Hematopoietic multipotent progenitor cell treated with erythropoietin and hydrocortisone succinate and interleukin-3 and kit ligand, for 17 days (in vitro differentiated cells): ENCODE measurements at regions not wholly inside any gene's neighbourhood (a gene's known extent, or its start where the extent isn't known, plus 50 kb on each side); places are given as distances from the start of the nearest gene placed in this dataset.
"Not testable (repeated sequence)": the region's sequence is repeated elsewhere in the genome, so short reads cannot be mapped to it uniquely, and the experiment has no call there.

ENCODE experiments used
- DNase-seq: peaks from one replicate; pipeline ENCODE4 v3.0.0-alpha.2; 2015; ENCODE audit warnings: low spot score

DNA sequence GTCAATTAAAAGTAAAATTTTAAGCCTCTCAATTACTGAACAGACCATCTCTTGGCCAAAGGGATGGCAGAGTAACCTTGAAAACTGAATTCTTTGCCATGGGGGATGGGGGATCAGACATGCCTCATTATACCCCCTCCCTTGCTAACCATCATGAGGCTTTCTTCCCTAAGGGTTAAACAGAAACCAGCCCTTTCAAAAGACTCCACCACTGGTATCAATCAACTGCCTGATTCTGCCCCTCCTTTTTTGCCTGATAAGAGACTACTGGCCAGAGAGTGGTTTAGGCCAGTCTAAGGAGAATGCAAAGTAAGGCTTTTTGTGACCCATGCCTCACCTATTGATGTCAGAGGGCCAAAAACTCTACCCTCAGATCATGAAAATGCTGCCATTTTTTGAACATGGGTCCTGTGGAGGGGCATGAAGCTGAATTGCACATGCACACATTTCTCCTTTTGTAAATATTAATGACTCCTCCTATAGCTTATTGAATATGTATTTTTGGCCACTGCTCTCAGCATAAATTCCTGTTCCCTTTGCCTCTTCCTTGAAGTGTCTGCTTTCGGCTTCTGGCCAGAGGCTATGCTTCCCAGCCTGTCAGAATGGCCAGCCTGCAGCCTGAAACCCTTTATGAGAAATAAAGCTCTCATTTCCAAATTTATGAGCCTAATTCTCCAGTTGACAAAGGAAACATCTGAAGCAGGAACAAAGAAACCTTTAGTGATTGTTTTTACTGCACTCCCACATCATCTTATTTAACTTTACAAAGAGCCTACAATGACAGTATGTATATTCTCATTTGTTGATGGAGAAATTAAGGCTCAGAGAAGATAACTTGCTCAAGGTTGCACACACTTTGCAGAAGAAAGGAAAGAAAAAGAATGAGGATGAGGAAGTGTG lies 270.7 kb upstream of the CELF4 start:
- DNase-seq: no peak

GRCh38 chr18:37832010-37832695 lies 266.6 kb upstream of the CELF4 start:
- DNase-seq: not testable (repeated sequence)

- no peak for DNase-seq
Measured at GRCh38 chr18:37812961-37813360, 247.4 kb upstream of the CELF4 start.

DNA sequence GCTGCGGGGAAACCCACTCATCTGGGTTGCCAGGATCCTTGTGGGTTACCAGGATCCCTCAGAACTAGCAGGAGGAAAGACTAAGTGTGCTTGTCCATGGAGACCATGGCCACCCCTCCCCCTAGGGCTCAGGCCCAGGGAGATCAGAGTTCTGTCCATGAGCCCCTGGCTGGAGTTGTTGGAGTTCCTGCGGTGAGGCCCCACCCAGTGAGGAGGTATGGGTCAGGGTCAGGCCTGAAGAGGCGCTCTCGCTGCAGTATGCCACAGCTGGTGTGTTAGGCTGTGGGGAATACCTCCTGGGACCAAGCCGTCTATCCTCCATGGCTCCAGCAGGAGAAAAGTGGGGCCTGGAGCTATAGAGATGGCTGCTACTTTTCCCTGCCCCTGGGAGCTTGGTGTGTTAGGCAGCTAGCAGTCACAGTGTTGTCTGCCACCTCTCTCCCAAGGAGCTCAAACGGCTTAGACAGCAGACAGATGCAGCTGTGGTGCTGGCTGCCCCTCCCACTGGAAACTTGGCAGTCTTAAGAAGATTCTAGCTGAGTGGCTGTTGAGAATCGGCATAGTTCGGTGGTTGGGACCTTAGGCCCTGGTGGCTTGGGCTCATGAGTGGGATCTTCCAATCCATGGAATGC lies 240.3 kb upstream of the CELF4 start:
- no peak for DNase-seq

DNA sequence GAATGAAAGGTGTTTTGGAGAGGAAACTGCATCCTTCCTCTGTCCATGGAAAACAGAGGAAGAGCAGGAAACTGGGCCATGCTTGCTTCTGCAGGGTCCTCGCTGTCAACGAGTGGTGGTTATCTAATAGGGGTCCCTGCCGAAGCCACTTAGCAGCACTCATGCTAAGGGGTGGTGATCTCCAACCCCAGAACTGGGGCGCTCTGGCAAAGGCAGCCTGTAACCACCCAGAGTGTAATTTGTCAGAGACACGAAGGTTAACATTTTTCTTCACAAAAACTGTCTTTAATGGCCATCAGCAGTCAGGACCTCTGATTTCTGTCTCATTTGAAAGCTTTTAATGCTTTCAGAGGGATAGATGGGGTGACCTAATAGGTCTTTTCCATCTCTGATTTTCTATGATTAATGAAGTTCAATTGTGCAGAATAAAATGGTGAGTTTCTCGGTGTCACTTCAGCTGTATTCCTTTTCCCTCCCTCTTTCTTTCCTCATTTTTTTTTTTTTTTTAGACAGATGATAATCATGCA lies 231.3 kb upstream of the CELF4 start:
- DNase-seq: no peak

- DNase-seq: no peak
Measured at GRCh38 chr18:37787452-37787851, 221.9 kb upstream of the CELF4 start.

- no peak for DNase-seq
Measured at GRCh38 chr18:37783771-37784170, 218.2 kb upstream of the CELF4 start.

DNA sequence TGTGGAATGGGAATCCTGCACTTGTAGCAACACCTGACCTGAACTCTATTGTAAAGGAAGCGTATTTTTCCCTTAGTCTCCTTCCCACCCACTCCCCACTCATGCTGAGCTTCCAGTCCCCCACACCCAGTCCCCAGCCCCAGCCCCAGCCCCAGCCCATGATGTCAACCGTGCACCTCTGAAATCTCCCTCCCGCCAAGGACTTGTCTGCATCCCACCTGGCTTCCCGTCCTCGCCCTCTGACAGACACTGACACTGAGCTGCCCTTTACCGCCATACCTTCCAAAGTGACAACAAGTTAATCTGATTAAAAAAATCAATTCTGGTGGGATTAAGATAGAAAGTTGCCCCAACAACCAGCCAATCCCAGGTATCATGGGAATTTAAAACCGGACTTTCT lies 213.6 kb upstream of the CELF4 start:
- DNase-seq: no peak

DNA sequence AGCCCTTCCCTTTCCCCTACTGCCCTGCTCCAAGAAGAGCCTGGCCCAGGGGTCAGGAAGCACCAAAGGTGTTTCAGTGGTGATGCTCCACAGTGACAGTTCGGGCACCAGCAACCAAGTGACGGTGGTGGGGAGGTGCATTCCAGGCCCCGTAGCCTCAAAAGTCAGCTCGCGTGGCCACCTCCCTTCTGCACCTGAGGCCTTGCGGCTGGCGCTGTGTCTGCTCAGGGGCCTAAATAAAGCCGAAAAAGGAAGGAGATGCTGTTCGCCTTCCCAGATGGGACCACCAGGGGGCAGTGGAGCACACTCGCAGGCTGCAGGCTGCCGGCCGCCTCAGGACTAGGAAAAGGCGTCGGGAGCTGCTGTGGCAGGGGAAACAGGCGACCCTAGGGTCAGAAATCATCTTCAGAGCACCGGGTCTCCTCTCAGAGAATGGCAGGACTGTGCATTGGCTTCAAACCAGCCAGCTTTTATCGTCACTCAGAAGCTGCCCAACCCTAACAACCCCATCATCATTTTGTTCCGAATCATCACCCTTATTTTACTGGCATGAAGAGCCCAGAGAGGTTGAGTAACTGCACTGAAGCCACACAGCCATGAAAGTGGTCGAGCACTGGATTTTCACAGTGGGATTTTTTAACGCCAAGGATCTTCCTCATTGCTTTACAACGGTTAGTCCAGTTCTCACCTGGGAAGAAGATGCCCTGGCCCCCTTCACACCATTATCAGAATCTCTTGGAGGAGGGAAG lies 213.0 kb upstream of the CELF4 start:
- DNase-seq: no peak

DNA sequence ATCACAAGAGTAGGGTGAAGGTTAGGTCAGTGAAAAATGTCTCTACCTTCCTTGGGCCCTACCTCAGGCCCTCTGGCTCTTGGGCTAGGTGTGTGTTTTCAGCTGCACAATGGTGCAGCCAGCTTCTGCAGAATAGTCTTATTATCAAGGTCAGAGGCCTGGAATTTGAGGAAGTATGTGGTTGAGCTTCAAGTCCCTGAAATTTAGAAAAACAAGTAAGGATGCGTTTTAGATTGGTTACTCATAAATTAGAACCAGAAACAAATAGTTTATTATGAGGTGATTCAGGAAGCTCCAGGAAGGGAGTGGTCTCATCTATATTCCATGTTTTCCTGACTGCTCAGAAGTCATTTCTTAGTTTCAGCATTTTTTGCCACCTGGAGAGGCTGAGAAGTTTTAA lies 204.2 kb upstream of the CELF4 start:
- DNase-seq: no peak

DNA sequence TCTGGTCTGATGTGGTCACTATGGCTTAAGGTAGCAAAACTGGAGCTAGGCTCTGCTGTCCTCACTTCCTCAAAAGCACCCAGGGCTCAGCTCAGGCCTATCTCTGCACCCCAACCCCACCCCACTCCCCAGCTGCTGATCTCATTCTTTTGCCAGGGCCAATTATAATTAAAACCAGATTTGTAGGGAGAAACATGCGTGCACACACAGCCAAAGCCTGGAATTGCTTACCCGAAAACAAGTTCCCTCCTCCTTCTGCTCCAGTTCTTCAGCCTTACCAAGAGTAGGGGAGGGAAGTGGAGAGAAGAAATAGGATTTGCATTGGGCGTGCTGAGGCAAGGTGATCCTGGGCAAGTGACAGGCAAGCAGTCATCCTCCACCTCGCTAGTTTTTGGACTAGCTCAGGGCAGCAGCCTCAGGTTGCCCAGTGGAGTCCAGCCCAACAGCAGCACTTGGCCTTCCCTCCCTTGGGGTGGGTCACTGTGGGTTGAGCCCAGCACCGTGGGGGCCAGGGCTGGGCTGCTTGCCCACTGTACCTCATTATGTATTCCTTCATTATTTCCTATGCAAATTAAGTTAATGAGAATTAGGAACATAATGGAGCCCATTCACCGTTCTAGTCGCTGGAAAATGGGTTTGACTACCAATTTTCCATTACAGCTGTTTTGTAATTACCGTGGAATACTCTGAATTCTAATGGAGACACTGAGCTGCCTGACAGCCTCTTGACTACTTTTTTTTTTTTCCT lies 199.1 kb upstream of the CELF4 start:
- no peak for DNase-seq

- DNase-seq: no peak
Measured at GRCh38 chr18:37762076-37762621, 196.6 kb upstream of the CELF4 start.

DNA sequence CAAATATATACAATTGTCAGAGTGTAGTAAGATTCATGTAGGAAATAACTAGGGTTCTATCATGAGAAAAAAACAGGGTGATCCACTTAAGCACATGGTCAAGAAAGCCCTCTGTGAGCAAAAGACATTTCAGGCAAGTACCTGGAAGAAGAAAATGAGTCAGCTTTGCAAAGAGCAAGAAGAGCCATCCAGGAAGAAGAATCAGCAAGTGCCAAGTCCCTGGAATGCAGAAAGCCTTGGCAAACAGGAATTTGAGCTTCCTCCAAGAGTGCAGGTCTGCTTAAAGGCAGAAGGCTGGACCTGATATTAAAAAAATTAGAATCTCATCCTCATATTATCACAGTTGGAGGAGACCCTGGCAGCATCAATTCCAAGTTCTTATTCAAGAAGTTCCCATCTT lies 188.5 kb upstream of the CELF4 start:
- DNase-seq: no peak

DNA sequence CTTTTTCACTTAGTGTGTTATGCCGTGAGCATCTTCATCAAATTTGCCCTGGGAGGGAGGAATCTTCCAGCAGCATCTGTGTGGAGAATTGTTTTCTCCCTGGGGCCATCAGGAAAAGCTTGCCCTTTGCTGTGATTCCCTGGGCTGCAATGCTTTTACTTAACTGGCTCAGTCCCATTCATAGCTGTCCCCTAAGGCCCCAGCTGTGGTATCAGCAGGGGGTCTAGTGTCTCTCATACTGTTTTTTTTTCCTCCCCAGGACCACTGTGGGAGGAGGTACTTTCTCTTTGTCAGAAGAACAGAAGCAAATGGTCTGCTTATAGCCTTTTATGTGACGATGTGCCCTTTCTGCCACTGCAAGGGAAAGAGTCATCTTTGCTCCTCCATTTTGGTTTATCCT lies 176.8 kb upstream of the CELF4 start:
- DNase-seq: no peak

DNA sequence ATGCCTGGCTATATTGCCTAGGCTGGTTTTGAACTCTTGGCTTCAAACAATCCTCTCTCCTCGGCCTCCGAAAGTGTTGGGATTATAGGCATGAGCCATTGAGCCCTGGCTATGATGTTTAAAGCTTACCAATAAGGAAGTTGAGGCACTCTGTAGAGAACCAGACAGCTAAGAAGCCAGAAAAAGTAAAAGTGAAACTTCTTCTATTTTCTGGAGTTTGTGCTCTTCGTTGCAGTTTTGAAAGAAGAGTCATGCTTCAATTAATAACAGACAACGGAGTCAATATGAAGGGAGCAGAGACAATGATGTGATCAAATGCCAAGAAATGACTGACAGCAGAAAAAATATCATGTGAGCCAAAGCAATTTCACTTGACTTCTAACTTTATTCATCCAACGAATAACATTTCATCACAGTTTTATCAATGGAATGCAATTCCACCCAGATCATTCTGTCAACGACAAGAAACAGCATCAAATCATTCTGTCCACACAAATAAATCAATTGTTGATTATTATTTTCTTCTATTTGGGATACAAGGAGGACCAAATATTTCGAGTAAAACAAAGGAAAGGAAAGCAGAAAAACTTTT lies 175.5 kb upstream of the CELF4 start:
- DNase-seq: no peak

DNA sequence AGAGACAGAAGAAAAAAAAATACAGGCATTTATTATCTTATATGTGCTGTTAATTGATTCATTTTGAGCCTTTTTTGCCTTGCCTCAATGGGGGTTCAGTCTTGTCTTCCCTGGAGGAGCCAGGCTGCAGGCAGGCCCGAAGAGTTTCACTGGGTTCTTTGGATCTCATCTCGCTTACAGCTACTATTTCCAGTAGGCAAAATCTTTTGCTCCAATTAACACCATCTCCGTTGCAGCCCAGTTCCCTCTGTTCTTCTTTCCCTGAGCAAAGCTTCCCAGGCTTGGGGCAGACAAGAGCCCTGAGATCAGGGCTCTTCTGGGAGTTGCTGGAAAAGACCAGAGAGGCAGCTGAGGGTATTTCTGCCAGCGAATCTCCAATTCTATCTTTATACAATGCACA lies 168.8 kb upstream of the CELF4 start:
- no peak for DNase-seq

GRCh38 chr18:37729716-37730115 lies 164.1 kb upstream of the CELF4 start:
- DNase-seq: no peak

DNA sequence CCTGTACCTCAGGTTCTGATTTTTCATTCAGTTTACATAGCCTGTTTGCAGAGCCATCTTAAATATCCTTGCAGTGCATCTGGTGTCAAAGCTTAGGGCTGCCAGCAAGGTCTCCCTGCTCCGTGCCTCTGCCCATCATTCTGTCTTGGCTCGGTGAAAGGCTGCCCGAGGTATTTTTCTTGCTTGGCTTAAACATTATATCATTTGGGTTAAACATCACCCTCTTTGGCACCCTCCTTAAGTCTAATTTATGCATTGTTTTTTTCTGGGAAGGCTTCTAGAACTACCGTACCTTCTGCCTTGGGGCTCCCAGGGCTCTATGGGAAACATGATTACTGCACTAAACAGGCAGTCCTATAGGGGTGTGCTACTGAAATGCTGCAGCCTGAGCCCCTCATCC lies 158.6 kb upstream of the CELF4 start:
- no peak for DNase-seq

DNA sequence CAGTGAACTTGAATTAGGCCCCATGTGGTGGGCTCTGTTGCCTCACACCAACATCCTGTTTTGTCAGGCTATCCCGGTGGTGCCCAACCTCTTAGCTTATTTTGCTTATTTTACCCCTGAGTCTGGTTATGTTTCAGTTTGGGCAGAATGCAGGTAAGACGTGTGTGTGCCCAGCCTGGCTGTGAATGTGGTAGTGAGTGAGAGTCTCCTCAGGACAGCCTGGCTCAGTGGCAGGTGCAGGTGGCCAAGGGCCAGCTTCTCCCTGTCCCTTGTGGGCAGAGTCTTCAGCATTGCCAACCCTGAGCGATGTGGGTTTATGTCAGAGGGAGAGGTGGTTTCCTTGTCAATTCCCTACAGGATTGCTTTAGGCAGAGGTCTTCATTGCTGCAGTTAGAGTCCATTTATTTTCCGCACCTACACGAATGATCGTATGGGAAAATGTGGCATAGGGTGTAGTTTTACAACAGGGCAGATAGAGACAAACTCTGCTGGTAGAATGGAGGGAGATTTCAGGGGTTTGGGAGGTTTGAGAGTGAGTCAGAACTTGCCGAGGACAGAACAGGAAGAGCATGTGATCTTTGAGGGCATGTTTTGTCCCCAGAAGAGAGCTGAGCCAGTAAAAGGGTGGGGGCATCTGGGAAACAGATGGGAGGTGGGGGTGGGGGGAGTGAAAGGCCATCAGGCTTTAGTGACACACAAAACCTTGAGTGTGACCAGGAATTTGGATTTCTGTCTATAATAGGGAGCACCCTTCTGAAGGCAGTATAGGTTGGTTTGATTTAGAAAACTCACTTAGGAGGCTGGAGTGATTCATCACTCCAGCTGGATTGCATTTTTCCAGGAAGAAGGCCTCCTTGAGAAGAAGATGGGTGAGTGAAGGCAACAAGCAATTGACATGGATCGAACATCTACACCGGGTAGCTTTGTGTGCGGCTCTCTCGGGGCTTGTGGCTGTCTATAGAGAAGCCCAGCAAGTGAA lies 156.2 kb upstream of the CELF4 start:
- DNase-seq: no peak
